K562 (cell line): ENCODE measurements at regions not wholly inside any gene's neighbourhood (a gene's known extent, or its start where the extent isn't known, plus 50 kb on each side); places are given as distances from the start of the nearest gene placed in this dataset.

Experiments used
- ATAC-seq: fragments of 200-7000 bp; cut with Tn5 transposase; 3 replicates; pipeline ENCODE4 v1.9.1; 2020; ENCODE audit warnings: moderate library complexity
- BruUV-seq: library from RNA; stranded (reverse); fragments of 400-500 nt; replicated peaks from 2 replicates; lab custom pipeline; 2021; lab: Mats Ljungman, UMichigan
- CTCF ChIA-PET: fragments of 300-600 bp; formaldehyde crosslinking; extraction: SDS; loops from one replicate; lab custom pipeline; 2021; ENCODE audit warnings: low intra/inter-chr PET ratio; lab: Yijun Ruan, JAX
- POLR2A ChIA-PET: fragments of 300-600, 350-650 bp; sonication (Branson Sonifier 250); formaldehyde crosslinking; extraction: SDS; loops from one replicate; lab custom pipeline; 2021; ENCODE audit warnings: antibody characterized with exemption, inconsistent platforms; lab: Yijun Ruan, JAX
- DNase-seq, 4 experiments: peaks; one replicate each; pipeline versions ENCODE4 v3.0.0 to v3.0.0-alpha.2; 2011 to 2018; ENCODE audit warnings: low spot score in 3 of 4, mixed read lengths in 3 of 4; ENCODE audit errors: extremely low read depth in 1 of 4
- FAIRE-seq: peaks from 2 replicates; lab custom pipeline; 2011; peaks lifted over from hg19 to GRCh38; lab: Jason Lieb, UNC
- H2AFZ ChIP-seq: 2 replicates; pipeline ENCODE4 v1.6.0; 2011; ENCODE audit warnings: low read depth, low read length, control low read depth, inconsistent platforms
- H3K27ac ChIP-seq: fragments of 200-600 bp; 3 replicates; pipeline ENCODE4 v1.8.0; 2011; ENCODE audit warnings: low read depth, mild to moderate bottlenecking, control low read depth, inconsistent platforms, low read length, moderate library complexity, mixed read lengths; ENCODE audit errors: extremely low read depth
- H3K27me3 ChIP-seq, 2 experiments: fragments of 300-600 bp in 1 of 2; 2 replicates in 1 of 2; 3 replicates in 1 of 2; pipeline versions ENCODE4 v1.6.0 to v1.8.0; 2011; ENCODE audit warnings: inconsistent platforms in 2 of 2, low read length in 2 of 2, mild to moderate bottlenecking in 1 of 2, mixed read lengths in 1 of 2, moderate library complexity in 1 of 2; ENCODE audit not compliant: control insufficient read depth in 2 of 2, insufficient read depth in 2 of 2
- H3K36me3 ChIP-seq: fragments of 300-600 bp; 3 replicates; pipeline ENCODE4 v1.8.0; 2011; ENCODE audit warnings: mild to moderate bottlenecking, low read length, inconsistent platforms; ENCODE audit not compliant: control insufficient read depth, insufficient read depth
- H3K4me1 ChIP-seq, 2 experiments: fragments of 200-600 bp in 1 of 2; replicated peaks in 1 of 2; 2 replicates in 1 of 2; 3 replicates in 1 of 2; pipeline versions ENCODE4 v1.5.1 to v1.8.0; 2011; ENCODE audit warnings: inconsistent platforms in 2 of 2, low read length in 2 of 2, mild to moderate bottlenecking in 1 of 2, mixed read lengths in 1 of 2, moderate library complexity in 1 of 2; ENCODE audit not compliant: control insufficient read depth in 2 of 2, insufficient read depth in 2 of 2
- H3K4me2 ChIP-seq: 2 replicates; pipeline ENCODE4 v1.6.1; 2011; ENCODE audit warnings: low read length, control low read depth, inconsistent platforms, mixed read lengths; ENCODE audit not compliant: insufficient read depth
- H3K4me3 ChIP-seq: fragments of 200-600 bp; sonication (generic), shearing (Covaris generic); 2 replicates; pipeline ENCODE4 v1.5.1; 2016; ENCODE audit warnings: control low read depth, inconsistent platforms
- H3K79me2 ChIP-seq: fragments of 200-600 bp; 3 replicates; pipeline ENCODE4 v1.8.0; 2011; ENCODE audit warnings: low read length, inconsistent platforms; ENCODE audit not compliant: control insufficient read depth, insufficient read depth
- H3K9ac ChIP-seq, 2 experiments: 2 replicates each; pipeline versions ENCODE4 v1.6.0 to v1.6.1; 2011; ENCODE audit warnings: low read depth in 2 of 2, low read length in 2 of 2, control low read depth in 1 of 2, inconsistent platforms in 1 of 2, mild to moderate bottlenecking in 1 of 2, mixed read lengths in 1 of 2; ENCODE audit not compliant: insufficient read depth in 1 of 2
- H3K9me1 ChIP-seq: one replicate; pipeline ENCODE4 v1.6.0; 2011; ENCODE audit warnings: inconsistent platforms, mild to moderate bottlenecking, low read length, moderate library complexity; ENCODE audit not compliant: control insufficient read depth, insufficient read depth
- H3K9me3 ChIP-seq: replicated peaks from 2 replicates; pipeline ENCODE4 v1.5.1; 2011; ENCODE audit warnings: low read depth, low read length, inconsistent platforms; ENCODE audit not compliant: control insufficient read depth, insufficient read depth
- H4K20me1 ChIP-seq: replicated peaks from 2 replicates; pipeline ENCODE4 v1.6.1; 2011; ENCODE audit warnings: low read length, inconsistent platforms, mixed read lengths; ENCODE audit not compliant: control insufficient read depth, insufficient read depth
- BRD9 ChIP-seq: fragments of 450-650 bp; IDR thresholded peaks from 2 replicates; pipeline ENCODE4 v1.6.1; 2018; ENCODE audit warnings: low read depth; ENCODE audit not compliant: partially characterized antibody
- E2F3 ChIP-seq: fragments of 250-450 bp; sonication (Bioruptor Pico); IDR thresholded peaks from 2 replicates; pipeline ENCODE4 v1.4.0; 2020; ENCODE audit warnings: mild to moderate bottlenecking
- FIP1L1 ChIP-seq: fragments of 200-400 bp; formaldehyde crosslinking; IDR thresholded peaks from 2 replicates; pipeline ENCODE4 v1.6.1; 2018; ENCODE audit warnings: mild to moderate bottlenecking, low read depth, low read length; ENCODE audit not compliant: poor library complexity, severe bottlenecking
- MNT ChIP-seq, 2 experiments: fragments of 450-650 bp; conservative IDR thresholded peaks; 2 replicates each; pipeline ENCODE4 v1.6.1; 2017; ENCODE audit warnings: mild to moderate bottlenecking in 2 of 2, moderate library complexity in 2 of 2
- ZFX ChIP-seq: sonication (generic); formaldehyde crosslinking; IDR thresholded peaks from 2 replicates; pipeline ENCODE4 v1.8.0; 2022; ENCODE audit warnings: mild to moderate bottlenecking, missing genetic modification reagents, moderate library complexity
- ZNF398 ChIP-seq: fragments of 250-450 bp; sonication (Bioruptor Pico); IDR thresholded peaks from 2 replicates; pipeline ENCODE4 v1.8.0; 2021; ENCODE audit warnings: moderate library complexity, mild to moderate bottlenecking, inconsistent platforms
- in situ Hi-C: fragments of 300-500 bp; cut with MboI; formaldehyde crosslinking; loops from 4 replicates; pipeline ENCODE4 v1.15.0; 2018; ENCODE audit warnings: inconsistent platforms, mixed read lengths
- intact Hi-C: fragments of 100-400 bp; cut with micrococcal nuclease; formaldehyde crosslinking; loops from 2 replicates; pipeline ENCODE4 v1.14.2; 2022
- TF ChIP-seq, protein P1 (sequence below): sonication (generic); formaldehyde crosslinking; IDR thresholded peaks from 2 replicates; pipeline ENCODE4 v1.8.0; 2023; ENCODE audit warnings: mild to moderate bottlenecking, missing genetic modification reagents

DNA sequence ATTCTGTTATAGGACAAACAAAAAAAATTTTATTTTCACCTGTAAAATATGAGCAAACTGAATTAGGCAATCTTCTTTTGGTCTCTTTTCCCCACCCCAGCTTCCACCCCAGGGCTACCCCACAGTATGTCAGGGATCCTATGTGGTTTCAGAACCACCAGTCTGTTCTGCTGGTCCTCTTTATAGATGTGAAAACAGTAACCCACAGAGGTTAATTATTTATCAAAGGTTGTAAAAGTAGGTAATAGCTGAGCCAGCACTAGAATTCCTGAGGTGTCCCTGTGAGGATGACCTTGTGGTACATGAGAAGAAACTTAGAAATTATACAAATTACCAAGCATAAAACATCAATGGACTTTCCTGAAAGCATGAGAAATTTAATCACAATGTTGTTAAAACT lies 428.7 kb downstream of the CNTNAP4 start:
- Histone ChIP-seq H3K9me3 (no peaks in the 10 kb centered on the region), H3K9me1 (no peaks in the 10 kb centered on the region), H3K4me2 (no peak overlapping the region), H3K27ac (no peak overlapping the region), H3K4me1 (no peaks in the 10 kb centered on the region), H3K27me3 (no peaks in the 10 kb centered on the region), H3K79me2 (no peaks in the 10 kb centered on the region), H4K20me1 (no peaks in the 10 kb centered on the region), H2AFZ (no peak overlapping the region), H3K9ac (no peak overlapping the region), H3K4me3 (no peak overlapping the region), H3K36me3 (no peaks in the 10 kb centered on the region)
- POLR2A ChIA-PET, result no interaction called here
- CTCF ChIA-PET, result no interaction called here
- intact Hi-C loops, result no loop called here
- no peak for DNase-seq
- in situ Hi-C loops, result no loop called here
- no peak for ATAC-seq
- FAIRE-seq, result no peak
- TF ChIP-seq FIP1L1 (no peak), ZNF398 (CRISPR knock-in tag) (no peak), MNT (conservative IDR thresholded peaks at IDR 0.05) (no peak), E2F3 (no peak), BRD9 (no peak), ZFX (CRISPR knock-in tag) (no peak)
- TF ChIP-seq, protein P1, sequence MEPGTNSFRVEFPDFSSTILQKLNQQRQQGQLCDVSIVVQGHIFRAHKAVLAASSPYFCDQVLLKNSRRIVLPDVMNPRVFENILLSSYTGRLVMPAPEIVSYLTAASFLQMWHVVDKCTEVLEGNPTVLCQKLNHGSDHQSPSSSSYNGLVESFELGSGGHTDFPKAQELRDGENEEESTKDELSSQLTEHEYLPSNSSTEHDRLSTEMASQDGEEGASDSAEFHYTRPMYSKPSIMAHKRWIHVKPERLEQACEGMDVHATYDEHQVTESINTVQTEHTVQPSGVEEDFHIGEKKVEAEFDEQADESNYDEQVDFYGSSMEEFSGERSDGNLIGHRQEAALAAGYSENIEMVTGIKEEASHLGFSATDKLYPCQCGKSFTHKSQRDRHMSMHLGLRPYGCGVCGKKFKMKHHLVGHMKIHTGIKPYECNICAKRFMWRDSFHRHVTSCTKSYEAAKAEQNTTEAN (CRISPR knock-in tag), result no peak
- BruUV-seq, result no TSS peak
